ENCODE measurements at regions not wholly inside any gene's neighbourhood (a gene's known extent, or its start where the extent isn't known, plus 50 kb on each side); places are given as distances from the start of the nearest gene placed in this dataset.

DNA sequence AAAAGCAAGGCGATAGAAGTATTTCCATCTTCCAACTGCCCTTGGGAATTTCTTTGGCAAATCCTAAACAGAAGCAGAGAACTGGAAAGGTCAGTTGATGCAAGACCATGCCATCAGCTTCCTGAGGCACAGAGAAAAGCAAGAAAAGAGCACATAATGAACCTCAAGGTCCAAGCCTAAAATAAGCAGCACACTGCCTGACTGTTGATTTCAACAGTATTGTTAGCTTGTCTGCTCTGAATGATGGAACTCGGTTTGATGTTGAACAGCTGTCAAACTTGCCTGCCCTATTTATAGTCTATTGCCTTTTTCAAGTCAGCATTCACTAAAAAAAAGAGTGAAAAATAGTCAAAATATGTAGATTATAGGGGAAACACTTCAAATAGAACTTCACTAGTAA lies 1192.0 kb upstream of the PHF14 start:
- Histone ChIP-seq H4K8ac (replicated peaks; ENCODE audit: insufficient read length, low read depth, low read length) (no peak overlapping the region), H2BK5ac (ENCODE audit: insufficient read length, low read length) (no peak overlapping the region), H3K4ac (ENCODE audit: low read depth, low read length) (no peak overlapping the region), H4K5ac (ENCODE audit: insufficient read length, low read depth, low read length) (no peak overlapping the region), H3K23me2 (ENCODE audit: insufficient read length, low read depth, low read length, poor library complexity, severe bottlenecking) (no peaks in the 10 kb centered on the region), H3K9me3 (ENCODE audit: control insufficient read depth, low read depth, low read length) (no peaks in the 10 kb centered on the region), H3K27ac (ENCODE audit: insufficient read length, low read depth, low read length) (no peak overlapping the region), H3K4me1 (ENCODE audit: insufficient read depth, low read length) (no peaks in the 10 kb centered on the region), H3T11ph (ENCODE audit: low read length) (no peak overlapping the region), H3K9ac (ENCODE audit: extremely low read depth, insufficient read length, low read length) (no peak overlapping the region), H3K18ac (ENCODE audit: insufficient read length, low read depth, low read length) (no peak overlapping the region), H3K27me3 (ENCODE audit: insufficient read depth, low read length) (no peaks in the 10 kb centered on the region), H4K91ac (ENCODE audit: insufficient read length, low read depth, low read length) (no peak overlapping the region), H2BK15ac (ENCODE audit: low read depth, low read length) (no peak overlapping the region), H2BK20ac (ENCODE audit: low read depth, low read length, poor library complexity, severe bottlenecking) (no peak overlapping the region), H2BK120ac (ENCODE audit: low read depth, low read length, poor library complexity, severe bottlenecking) (no peak overlapping the region), H4K20me1 (ENCODE audit: control insufficient read depth, insufficient read depth, insufficient read length) (no peaks in the 10 kb centered on the region), H3K79me1 (ENCODE audit: insufficient read depth, low read depth, low read length, poor library complexity, severe bottlenecking) (no peaks in the 10 kb centered on the region), H3K79me2 (ENCODE audit: insufficient read depth, low read length) (no peaks in the 10 kb centered on the region), H3K56ac (ENCODE audit: insufficient read length, low read depth, low read length) (no peak overlapping the region), H2AFZ (ENCODE audit: low read length) (no peak overlapping the region), H2BK12ac (ENCODE audit: insufficient read length, low read depth, low read length) (no peak overlapping the region), H3K4me2 (ENCODE audit: insufficient read depth, insufficient read length, low read length) (no peak overlapping the region), H2AK5ac (ENCODE audit: insufficient read length, low read length) (no peak overlapping the region), H3K23ac (ENCODE audit: insufficient read length, low read depth, low read length) (no peak overlapping the region), H3K14ac (ENCODE audit: insufficient read depth, low read length) (no peak overlapping the region)
- no peak for DNase-seq
- Mint-ChIP-seq H3K4me1 (no peaks in the 10 kb centered on the region), H3K27ac (no peak overlapping the region), H3K9me3 (no peaks in the 10 kb centered on the region), H3K4me3 (no peak overlapping the region), H3K36me3 (ENCODE audit: insufficient read depth in 1 of 3, low read depth in 3 of 3) (no peaks in the 10 kb centered on the region; a peak in 1 of 7 replicates), H3K27me3 (ENCODE audit: low read depth) (no peaks in the 10 kb centered on the region)
- no CpG with 5 or more reads among the region's 2 CpGs for WGBS (ENCODE audit: extremely low coverage, insufficient read length, low lambda C conversion rate)
- TF ChIP-seq, protein P1, sequence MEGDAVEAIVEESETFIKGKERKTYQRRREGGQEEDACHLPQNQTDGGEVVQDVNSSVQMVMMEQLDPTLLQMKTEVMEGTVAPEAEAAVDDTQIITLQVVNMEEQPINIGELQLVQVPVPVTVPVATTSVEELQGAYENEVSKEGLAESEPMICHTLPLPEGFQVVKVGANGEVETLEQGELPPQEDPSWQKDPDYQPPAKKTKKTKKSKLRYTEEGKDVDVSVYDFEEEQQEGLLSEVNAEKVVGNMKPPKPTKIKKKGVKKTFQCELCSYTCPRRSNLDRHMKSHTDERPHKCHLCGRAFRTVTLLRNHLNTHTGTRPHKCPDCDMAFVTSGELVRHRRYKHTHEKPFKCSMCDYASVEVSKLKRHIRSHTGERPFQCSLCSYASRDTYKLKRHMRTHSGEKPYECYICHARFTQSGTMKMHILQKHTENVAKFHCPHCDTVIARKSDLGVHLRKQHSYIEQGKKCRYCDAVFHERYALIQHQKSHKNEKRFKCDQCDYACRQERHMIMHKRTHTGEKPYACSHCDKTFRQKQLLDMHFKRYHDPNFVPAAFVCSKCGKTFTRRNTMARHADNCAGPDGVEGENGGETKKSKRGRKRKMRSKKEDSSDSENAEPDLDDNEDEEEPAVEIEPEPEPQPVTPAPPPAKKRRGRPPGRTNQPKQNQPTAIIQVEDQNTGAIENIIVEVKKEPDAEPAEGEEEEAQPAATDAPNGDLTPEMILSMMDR (conservative IDR thresholded peaks at IDR 0.05) = no peak

All from H9 (cell line).